Activated T-cell treated with anti-CD3 and anti-CD28 coated beads, Interleukin-2, amount 50 U/mL, for 24 hours (primary cell): ENCODE measurements at regions not wholly inside any gene's neighbourhood (a gene's known extent, or its start where the extent isn't known, plus 50 kb on each side); places are given as distances from the start of the nearest gene placed in this dataset.
"Not testable (repeated sequence)": the region's sequence is repeated elsewhere in the genome, so short reads cannot be mapped to it uniquely, and the experiment has no call there.

ENCODE experiments used
- DNase-seq: peaks from one replicate; pipeline ENCODE4 v3.0.0-alpha.2; 2020
- H3K27ac Mint-ChIP-seq: 2 replicates; pipeline ENCODE4 v1.8.0; 2020; ENCODE audit warnings: mild to moderate bottlenecking, mixed read lengths
- H3K27me3 Mint-ChIP-seq: 2 replicates; pipeline ENCODE4 v1.8.0; 2020; ENCODE audit warnings: mixed read lengths
- H3K36me3 Mint-ChIP-seq: 2 replicates; pipeline ENCODE4 v1.8.0; 2020; ENCODE audit warnings: low read depth, mixed read lengths
- H3K4me1 Mint-ChIP-seq: 2 replicates; pipeline ENCODE4 v1.8.0; 2020; ENCODE audit warnings: low read depth, mixed read lengths
- H3K4me3 Mint-ChIP-seq: 2 replicates; pipeline ENCODE4 v1.8.0; 2020; ENCODE audit warnings: mild to moderate bottlenecking, moderate library complexity, mixed read lengths
- H3K9me3 Mint-ChIP-seq: 2 replicates; pipeline ENCODE4 v1.8.0; 2020; ENCODE audit warnings: mixed read lengths

GRCh38 chr6:3530515-3530914 is 73.7 kb upstream of the SLC22A23 start:
- no peak overlapping the region for H3K27ac Mint-ChIP-seq
- no peak overlapping the region for H3K4me3 Mint-ChIP-seq
- no peaks in the 10 kb centered on the region for H3K9me3 Mint-ChIP-seq
- peaks cover 5% of the 10 kb centered on the region for H3K27me3 Mint-ChIP-seq
- no peak for DNase-seq
- H3K36me3 Mint-ChIP-seq: no peaks in the 10 kb centered on the region
- no peaks in the 10 kb centered on the region for H3K4me1 Mint-ChIP-seq

- no peak overlapping the region for H3K27ac Mint-ChIP-seq
- peaks cover 5% of the 10 kb centered on the region for H3K27me3 Mint-ChIP-seq
- H3K4me3 Mint-ChIP-seq: no peak overlapping the region
Observed at GRCh38 chr6:3529721-3530120, 72.9 kb upstream of the SLC22A23 start.

GRCh38 chr6:3529232-3529631 is 72.4 kb upstream of the SLC22A23 start:
- no peak overlapping the region for H3K27ac Mint-ChIP-seq
- DNase-seq: no peak
- no peaks in the 10 kb centered on the region for H3K36me3 Mint-ChIP-seq
- H3K27me3 Mint-ChIP-seq: peaks cover 5% of the 10 kb centered on the region
- no peaks in the 10 kb centered on the region for H3K9me3 Mint-ChIP-seq
- H3K4me3 Mint-ChIP-seq: no peak overlapping the region
- no peaks in the 10 kb centered on the region for H3K4me1 Mint-ChIP-seq

More at GRCh38 chr6:3529721-3530120, 72.9 kb upstream of the SLC22A23 start:
- no peak for DNase-seq
- Mint-ChIP-seq H3K4me1 (no peaks in the 10 kb centered on the region), H3K9me3 (no peaks in the 10 kb centered on the region), H3K36me3 (no peaks in the 10 kb centered on the region)

- not testable (repeated sequence) for H3K27ac Mint-ChIP-seq, H3K4me1 Mint-ChIP-seq, H3K36me3 Mint-ChIP-seq, H3K9me3 Mint-ChIP-seq, DNase-seq, H3K4me3 Mint-ChIP-seq
- peaks cover 11% of the 10 kb centered on the region for H3K27me3 Mint-ChIP-seq
Observed at GRCh38 chr6:3528081-3528671, 71.3 kb upstream of the SLC22A23 start.

- Mint-ChIP-seq H3K27me3 (peaks cover 12% of the 10 kb centered on the region), H3K27ac (no peak overlapping the region), H3K9me3 (no peaks in the 10 kb centered on the region), H3K4me1 (no peaks in the 10 kb centered on the region), H3K36me3 (no peaks in the 10 kb centered on the region), H3K4me3 (no peak overlapping the region)
- DNase-seq: no peak
Observed at GRCh38 chr6:3527651-3527977, 70.8 kb upstream of the SLC22A23 start.

GRCh38 chr6:3526962-3527650 is 70.3 kb upstream of the SLC22A23 start:
- Mint-ChIP-seq H3K36me3 (no peaks in the 10 kb centered on the region), H3K27ac (no peak overlapping the region), H3K4me3 (no peak overlapping the region), H3K9me3 (no peaks in the 10 kb centered on the region), H3K27me3 (peaks cover 12% of the 10 kb centered on the region), H3K4me1 (no peaks in the 10 kb centered on the region)
- DNase-seq: no peak

GRCh38 chr6:3525915-3526314 is 69.1 kb upstream of the SLC22A23 start:
- Mint-ChIP-seq H3K27me3 (peaks cover 22% of the 10 kb centered on the region), H3K4me3 (no peak overlapping the region), H3K27ac (no peak overlapping the region), H3K4me1 (no peaks in the 10 kb centered on the region), H3K36me3 (no peaks in the 10 kb centered on the region), H3K9me3 (no peaks in the 10 kb centered on the region)
- no peak for DNase-seq

GRCh38 chr6:3524456-3524855 is 67.6 kb upstream of the SLC22A23 start:
- DNase-seq: no peak
- no peak overlapping the region for H3K27ac Mint-ChIP-seq
- peaks cover 26% of the 10 kb centered on the region for H3K27me3 Mint-ChIP-seq
- no peaks in the 10 kb centered on the region for H3K36me3 Mint-ChIP-seq
- no peaks in the 10 kb centered on the region for H3K4me1 Mint-ChIP-seq
- no peaks in the 10 kb centered on the region for H3K9me3 Mint-ChIP-seq
- H3K4me3 Mint-ChIP-seq: no peak overlapping the region

GRCh38 chr6:3523966-3524365 is 67.1 kb upstream of the SLC22A23 start:
- Mint-ChIP-seq H3K36me3 (no peaks in the 10 kb centered on the region), H3K9me3 (no peaks in the 10 kb centered on the region), H3K27ac (no peak overlapping the region), H3K27me3 (peaks cover 27% of the 10 kb centered on the region), H3K4me1 (no peaks in the 10 kb centered on the region), H3K4me3 (no peak overlapping the region)
- DNase-seq: no peak

- H3K4me3 Mint-ChIP-seq: no peak overlapping the region
- peaks cover 34% of the 10 kb centered on the region for H3K27me3 Mint-ChIP-seq
- no peaks in the 10 kb centered on the region for H3K4me1 Mint-ChIP-seq
- H3K36me3 Mint-ChIP-seq: no peaks in the 10 kb centered on the region
- H3K9me3 Mint-ChIP-seq: no peaks in the 10 kb centered on the region
- H3K27ac Mint-ChIP-seq: no peak overlapping the region
- DNase-seq: no peak
Observed at GRCh38 chr6:3523271-3523670, 66.4 kb upstream of the SLC22A23 start.

GRCh38 chr6:3522561-3523260 is 65.9 kb upstream of the SLC22A23 start:
- Mint-ChIP-seq H3K36me3 (no peaks in the 10 kb centered on the region), H3K27ac (no peak overlapping the region), H3K27me3 (peaks cover 39% of the 10 kb centered on the region), H3K4me3 (no peak overlapping the region), H3K4me1 (no peaks in the 10 kb centered on the region), H3K9me3 (no peaks in the 10 kb centered on the region)
- DNase-seq: no peak

GRCh38 chr6:3520281-3521230 is 63.7 kb upstream of the SLC22A23 start:
- Mint-ChIP-seq H3K27ac (no peak overlapping the region), H3K27me3 (peaks cover 41% of the 10 kb centered on the region), H3K9me3 (no peaks in the 10 kb centered on the region), H3K4me1 (no peaks in the 10 kb centered on the region), H3K36me3 (no peaks in the 10 kb centered on the region), H3K4me3 (no peak overlapping the region)
- DNase-seq: no peak

GRCh38 chr6:3518356-3519190 is 61.7 kb upstream of the SLC22A23 start:
- no peaks in the 10 kb centered on the region for H3K9me3 Mint-ChIP-seq
- peaks cover 49% of the 10 kb centered on the region for H3K27me3 Mint-ChIP-seq
- no peaks in the 10 kb centered on the region for H3K36me3 Mint-ChIP-seq
- no peak overlapping the region for H3K27ac Mint-ChIP-seq
- H3K4me3 Mint-ChIP-seq: no peak overlapping the region
- no peaks in the 10 kb centered on the region for H3K4me1 Mint-ChIP-seq
- no peak for DNase-seq

- Mint-ChIP-seq H3K27me3 (peaks cover 53% of the 10 kb centered on the region), H3K4me3 (no peak overlapping the region), H3K27ac (no peak overlapping the region), H3K4me1 (no peaks in the 10 kb centered on the region), H3K9me3 (no peaks in the 10 kb centered on the region), H3K36me3 (no peaks in the 10 kb centered on the region)
- no peak for DNase-seq
Observed at GRCh38 chr6:3517350-3517749, 60.5 kb upstream of the SLC22A23 start.
